ENCODE measurements at regions not wholly inside any gene's neighbourhood (a gene's known extent, or its start where the extent isn't known, plus 50 kb on each side); places are given as distances from the start of the nearest gene placed in this dataset.

GRCh38 chr4:29596228-29596627 is 1123.9 kb upstream of the PCDH7 start:
- Histone ChIP-seq H3K36me3 (no peaks in the 10 kb centered on the region), H3K4me3 (no peak overlapping the region), H3K9me3 (no peaks in the 10 kb centered on the region), H3K27ac (no peak overlapping the region), H3K27me3 (no peaks in the 10 kb centered on the region), H3K4me1 (no peaks in the 10 kb centered on the region)
- no peak for DNase-seq
- no peak for TF ChIP-seq CTCF (IDR thresholded peaks at IDR 0.05)
- no peak for TF ChIP-seq POLR2A (IDR thresholded peaks at IDR 0.05)

DNA sequence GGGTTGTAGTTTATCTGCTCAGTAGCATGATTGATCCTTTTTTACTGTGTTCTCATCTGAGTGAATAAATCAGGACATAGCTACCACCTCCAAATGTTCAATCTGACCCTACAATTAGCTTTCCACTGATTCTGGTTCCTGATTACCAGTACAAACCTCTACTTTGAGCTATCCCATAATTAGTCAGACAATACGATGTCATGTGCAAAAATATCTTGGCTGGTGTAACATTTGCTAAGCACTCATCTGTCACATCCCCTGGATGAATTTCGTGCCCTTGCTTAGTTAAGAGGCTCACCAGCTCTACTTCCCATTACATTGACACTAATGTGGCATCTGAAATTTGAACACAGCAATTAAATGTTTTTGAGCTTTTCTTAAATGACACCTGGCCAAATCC is 1101.0 kb upstream of the PCDH7 start:
- Histone ChIP-seq H3K9me3 (no peaks in the 10 kb centered on the region), H3K4me3 (no peak overlapping the region), H3K27ac (no peak overlapping the region), H3K4me1 (no peaks in the 10 kb centered on the region), H3K36me3 (no peaks in the 10 kb centered on the region), H3K27me3 (no peaks in the 10 kb centered on the region)
- DNase-seq: no peak
- no peak for TF ChIP-seq CTCF (IDR thresholded peaks at IDR 0.05)
- TF ChIP-seq POLR2A (IDR thresholded peaks at IDR 0.05): no peak

GRCh38 chr4:29632199-29632598 is 1088.0 kb upstream of the PCDH7 start:
- no peak overlapping the region for H3K4me3 ChIP-seq
- no peaks in the 10 kb centered on the region for H3K36me3 ChIP-seq
- H3K27ac ChIP-seq: no peak overlapping the region
- H3K9me3 ChIP-seq: no peaks in the 10 kb centered on the region
- DNase-seq: no peak
- TF ChIP-seq CTCF (IDR thresholded peaks at IDR 0.05): no peak
- TF ChIP-seq POLR2A (IDR thresholded peaks at IDR 0.05): no peak
- H3K4me1 ChIP-seq: no peaks in the 10 kb centered on the region
- no peaks in the 10 kb centered on the region for H3K27me3 ChIP-seq

GRCh38 chr4:29636961-29637360 is 1083.2 kb upstream of the PCDH7 start:
- Histone ChIP-seq H3K27me3 (no peaks in the 10 kb centered on the region), H3K4me1 (no peaks in the 10 kb centered on the region), H3K9me3 (no peaks in the 10 kb centered on the region), H3K4me3 (no peak overlapping the region), H3K36me3 (no peaks in the 10 kb centered on the region), H3K27ac (no peak overlapping the region)
- no peak for TF ChIP-seq POLR2A (IDR thresholded peaks at IDR 0.05)
- no peak for TF ChIP-seq CTCF (IDR thresholded peaks at IDR 0.05)
- DNase-seq: no peak

DNA sequence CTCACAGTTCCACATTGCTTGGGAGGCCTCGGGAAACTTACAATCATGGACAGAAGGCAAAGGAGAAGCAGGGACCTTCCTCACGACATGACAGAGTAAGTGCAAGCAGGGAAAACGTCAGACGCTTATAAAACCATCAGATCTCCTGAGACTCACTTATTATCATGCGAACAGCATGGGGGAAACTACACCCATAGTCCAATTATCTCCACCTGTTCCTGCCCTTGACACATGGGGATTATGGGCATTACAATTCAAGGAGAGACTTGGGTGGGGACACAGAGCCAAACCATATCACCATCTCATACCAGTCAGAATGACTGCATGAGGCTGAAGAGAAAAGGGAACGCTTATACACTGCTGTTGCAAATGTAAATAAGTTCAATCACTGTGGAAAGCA is 1066.9 kb upstream of the PCDH7 start:
- Histone ChIP-seq H3K27ac (no peak overlapping the region), H3K27me3 (no peaks in the 10 kb centered on the region), H3K4me1 (no peaks in the 10 kb centered on the region), H3K9me3 (no peaks in the 10 kb centered on the region), H3K36me3 (no peaks in the 10 kb centered on the region), H3K4me3 (no peak overlapping the region)
- TF ChIP-seq POLR2A (IDR thresholded peaks at IDR 0.05): no peak
- no peak for TF ChIP-seq CTCF (IDR thresholded peaks at IDR 0.05)
- no peak for DNase-seq

DNA sequence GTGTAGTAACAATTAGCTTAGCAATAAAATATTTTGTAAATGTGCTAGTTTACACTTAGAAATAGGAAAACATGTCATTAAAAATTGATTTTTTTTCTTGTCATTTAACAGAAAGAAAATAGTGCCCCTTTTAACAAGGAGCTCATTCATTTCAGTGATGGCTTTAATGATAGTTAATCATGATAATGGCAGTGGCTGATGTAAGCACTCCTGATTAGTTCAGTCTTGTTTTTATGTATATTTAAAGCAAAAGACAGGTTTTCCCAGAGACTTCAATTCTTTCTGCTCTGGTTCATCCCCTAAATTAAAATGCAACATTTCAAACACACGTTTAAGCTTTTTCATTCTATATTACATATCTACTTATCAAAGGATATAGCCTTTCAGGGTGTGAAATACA is 1039.5 kb upstream of the PCDH7 start:
- no peak for DNase-seq
- no peaks in the 10 kb centered on the region for H3K27me3 ChIP-seq
- H3K36me3 ChIP-seq: no peaks in the 10 kb centered on the region
- H3K9me3 ChIP-seq: no peaks in the 10 kb centered on the region
- no peak overlapping the region for H3K4me3 ChIP-seq
- H3K27ac ChIP-seq: no peak overlapping the region
- H3K4me1 ChIP-seq: no peaks in the 10 kb centered on the region
- TF ChIP-seq CTCF (IDR thresholded peaks at IDR 0.05): no peak
- TF ChIP-seq POLR2A (IDR thresholded peaks at IDR 0.05): no peak
